GM21515 (cell line): ENCODE measurements at regions not wholly inside any gene's neighbourhood (a gene's known extent, or its start where the extent isn't known, plus 50 kb on each side); places are given as distances from the start of the nearest gene placed in this dataset.
"Not testable (repeated sequence)": the region's sequence is repeated elsewhere in the genome, so short reads cannot be mapped to it uniquely, and the experiment has no call there.

Experiments used
- ATAC-seq: cut with Tn5 transposase; IDR thresholded peaks from one replicate; pipeline ENCODE4 v1.9.1; 2021; ENCODE audit not compliant: unreplicated experiment

DNA sequence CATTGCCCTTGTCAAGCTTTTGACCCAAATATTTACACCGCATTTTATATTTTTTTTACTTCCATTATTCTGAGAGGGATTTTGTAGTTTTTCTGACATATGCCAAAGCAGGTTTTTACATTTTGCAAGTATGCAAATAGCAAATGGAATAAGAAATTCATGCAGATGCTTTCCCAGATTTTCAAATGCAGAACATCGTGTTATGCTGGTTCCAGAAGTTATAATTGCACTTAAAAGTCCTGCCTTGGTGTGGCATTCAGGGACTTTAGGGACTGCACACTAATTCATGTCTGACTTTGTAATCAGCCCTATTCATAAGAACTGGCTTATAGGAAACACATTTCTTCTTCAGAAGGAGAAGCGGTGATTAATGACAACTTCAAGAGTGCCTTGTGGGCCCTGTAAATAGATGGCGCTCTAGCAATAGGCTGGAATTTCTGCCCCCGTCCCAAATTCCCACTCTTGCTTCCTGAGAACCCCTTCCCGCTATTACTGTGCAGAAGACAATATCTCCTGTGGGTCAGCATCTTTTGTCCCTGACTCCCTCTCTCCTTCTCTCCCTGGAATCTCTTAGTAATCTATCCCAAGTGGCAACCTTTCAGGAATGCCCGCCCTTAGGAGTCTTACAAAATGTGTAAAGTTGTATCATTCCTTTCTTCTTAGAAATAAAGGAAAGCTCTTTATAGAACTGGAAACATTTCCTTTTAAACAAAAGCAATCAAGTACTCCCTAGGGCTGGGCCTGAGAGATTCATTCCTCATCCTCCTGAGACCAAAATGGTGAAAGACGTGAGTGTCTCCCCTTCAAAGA, 264.0 kb downstream of the INHBA start:
- ATAC-seq = no peak

DNA sequence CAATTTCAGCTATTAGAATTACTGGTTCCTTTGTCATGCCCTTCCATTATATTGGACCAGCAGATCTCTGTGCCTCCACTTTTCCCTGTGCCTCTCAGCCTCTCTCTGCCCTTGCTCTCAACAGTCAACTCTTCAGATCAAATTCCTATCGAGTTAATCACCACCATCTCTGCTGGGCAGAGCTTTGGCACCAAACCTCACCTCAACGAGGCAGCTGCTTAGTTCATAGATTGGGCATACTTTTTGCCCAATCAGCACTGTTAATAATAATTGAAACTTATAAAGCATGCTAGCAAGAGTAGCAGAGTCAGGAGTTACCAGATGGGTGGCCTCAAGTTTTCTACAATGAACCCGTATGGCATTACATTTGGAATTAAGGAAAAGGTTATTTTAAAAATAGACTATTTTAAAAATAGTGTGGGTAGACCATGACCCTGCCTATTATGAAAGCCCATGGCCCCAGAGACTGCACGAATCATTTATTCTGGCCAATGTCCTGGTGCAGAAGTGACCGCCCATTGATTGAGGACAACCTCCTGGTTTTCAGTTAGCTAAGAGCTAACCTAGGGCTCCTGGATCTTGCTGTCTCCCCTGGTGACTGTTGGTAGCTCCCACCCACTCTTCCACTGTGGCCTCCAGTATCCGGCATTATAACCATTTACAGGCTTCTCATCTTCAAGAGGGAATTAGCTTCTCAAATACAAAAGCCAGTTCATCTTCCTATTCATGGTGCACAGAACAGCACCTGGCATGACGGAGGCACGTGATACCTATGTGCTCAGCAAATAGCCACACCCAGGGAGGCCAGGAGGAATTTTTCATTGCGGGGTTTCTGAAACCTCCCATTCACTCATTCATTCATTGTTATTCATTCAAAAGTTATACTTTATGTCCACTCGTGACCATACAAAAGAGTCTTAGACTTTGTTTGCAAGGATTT, 265.4 kb downstream of the INHBA start:
- no peak for ATAC-seq

DNA sequence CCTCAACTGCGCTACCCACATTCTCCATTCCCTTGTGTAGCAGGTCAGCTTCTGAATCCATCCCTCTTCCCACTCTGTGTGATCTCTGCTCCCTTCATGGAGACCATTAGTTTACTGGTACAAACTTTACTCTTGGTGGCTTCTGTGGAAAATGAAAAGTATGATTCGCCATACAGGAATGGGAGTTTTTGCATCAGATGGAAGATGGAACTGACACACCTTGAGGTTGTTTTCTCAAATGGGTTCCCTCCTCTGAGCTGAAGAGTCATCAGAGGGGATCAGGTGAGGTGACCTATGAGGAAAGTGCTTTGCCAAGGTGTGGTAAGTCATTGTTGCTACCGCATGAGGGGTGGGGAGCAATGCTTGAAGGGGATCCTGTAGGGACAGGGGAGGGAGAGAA, 266.8 kb downstream of the INHBA start:
- no peak for ATAC-seq

DNA sequence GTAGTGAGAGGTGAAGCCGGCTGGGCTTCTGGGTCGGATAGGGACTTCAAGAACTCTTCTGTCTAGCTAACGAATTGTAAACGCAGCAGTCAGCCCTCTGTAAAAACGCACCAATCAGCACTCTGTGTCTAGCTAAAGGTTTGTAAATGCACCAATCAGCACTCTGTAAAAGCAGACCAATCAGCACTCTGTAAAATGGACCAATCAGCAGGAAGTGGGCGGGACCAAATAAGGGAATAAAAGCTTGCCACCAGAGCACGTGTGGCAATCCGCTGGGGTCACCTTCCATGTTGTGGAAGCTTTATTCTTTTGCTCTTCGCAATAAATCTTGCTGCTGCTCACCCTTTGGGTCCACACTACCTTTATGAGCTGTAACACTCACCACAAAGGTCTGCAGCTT, 267.9 kb downstream of the INHBA start:
- ATAC-seq = not testable (repeated sequence)

DNA sequence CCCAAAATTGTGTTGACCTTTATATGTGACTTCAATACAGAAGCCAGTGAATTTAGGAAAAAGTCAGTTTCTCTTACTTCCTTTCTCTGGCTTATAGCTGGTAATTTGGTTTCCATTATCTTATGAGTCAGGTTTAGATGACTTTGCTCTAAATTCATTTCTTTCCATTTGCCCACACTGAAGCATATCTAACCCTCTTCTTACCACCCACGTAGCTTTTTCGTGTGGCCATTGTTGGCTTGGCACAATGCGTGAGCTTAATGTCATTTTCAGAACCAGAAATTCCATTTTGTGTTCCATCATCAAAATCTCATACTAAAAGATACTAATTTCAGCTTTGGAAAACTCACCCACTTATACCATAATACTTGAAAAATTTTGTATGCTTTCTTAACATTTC, 271.2 kb downstream of the INHBA start:
- no peak for ATAC-seq

DNA sequence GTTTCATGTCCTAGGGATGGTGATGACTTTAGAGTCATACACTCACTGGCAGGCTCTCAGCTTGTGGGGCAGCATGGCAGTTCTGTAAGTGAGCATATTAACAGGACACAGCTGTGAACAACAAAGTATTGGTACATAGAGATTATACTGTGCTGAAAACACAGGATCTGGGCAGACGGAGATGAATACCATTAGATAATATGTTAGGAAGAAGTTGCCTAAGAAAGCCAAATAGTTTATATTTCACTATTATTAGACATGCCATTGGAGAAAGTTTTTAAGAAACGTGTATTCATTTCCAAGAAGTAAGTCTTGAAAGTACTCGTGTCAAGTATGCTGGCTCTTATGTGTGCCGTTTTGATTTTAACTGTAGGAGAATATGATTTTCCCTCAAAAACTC, 274.5 kb downstream of the INHBA start:
- ATAC-seq = no peak

DNA sequence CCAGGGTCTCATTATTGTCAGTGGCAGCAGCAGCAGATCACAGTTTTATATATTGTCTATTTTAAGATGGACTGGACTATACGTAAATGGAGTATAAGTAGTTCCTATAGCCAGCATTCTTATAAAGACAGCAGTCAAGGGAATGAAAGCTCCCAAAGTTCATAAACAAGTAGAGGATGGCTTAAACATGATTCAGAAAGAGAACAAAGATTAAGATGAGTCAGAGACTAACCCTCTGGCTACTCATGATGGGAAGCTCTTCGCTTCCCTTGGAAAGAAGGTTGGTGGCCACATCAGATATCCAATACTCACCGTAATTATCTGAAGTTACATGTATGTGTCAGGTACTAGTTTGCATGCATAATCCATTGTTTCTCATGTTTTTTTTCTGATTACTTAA, 277.0 kb downstream of the INHBA start:
- no peak for ATAC-seq

DNA sequence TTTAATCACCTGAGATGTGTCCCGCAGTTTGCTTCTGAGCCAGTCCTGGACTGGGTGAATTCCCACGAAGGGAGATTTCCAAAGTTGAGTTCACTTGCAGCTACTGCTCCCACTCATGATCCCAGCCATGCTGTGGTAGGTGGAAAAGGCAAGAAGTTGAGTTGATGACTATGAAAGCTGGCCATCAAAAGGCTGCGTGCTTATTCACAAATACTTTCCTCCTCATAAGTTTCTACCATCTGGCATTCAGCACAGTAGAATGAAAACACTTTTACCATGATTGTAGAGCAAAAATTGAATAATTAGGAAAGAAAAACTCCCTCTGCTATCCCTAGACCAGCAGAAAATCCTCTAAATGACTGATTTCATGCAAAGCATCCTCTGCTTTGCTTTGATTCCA, 281.8 kb downstream of the INHBA start:
- no peak for ATAC-seq

DNA sequence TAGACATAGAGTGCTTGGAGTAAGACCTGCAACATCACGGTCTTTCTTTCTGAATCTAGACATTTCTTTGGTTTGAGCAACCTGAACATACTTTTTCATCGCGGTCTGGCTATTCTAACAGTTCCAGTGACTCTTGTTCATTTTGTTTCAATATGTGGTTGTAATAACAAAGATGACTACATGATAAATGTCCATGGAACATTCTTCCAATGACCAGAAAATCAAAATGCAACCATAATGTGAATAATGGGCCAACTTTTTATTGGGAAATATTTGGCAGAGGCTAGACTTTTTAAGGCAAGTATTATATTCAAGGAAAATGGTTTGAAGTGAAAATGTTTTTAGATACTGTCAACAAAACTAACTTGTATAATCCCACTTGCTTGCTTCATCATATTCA, 282.5 kb downstream of the INHBA start:
- no peak for ATAC-seq

DNA sequence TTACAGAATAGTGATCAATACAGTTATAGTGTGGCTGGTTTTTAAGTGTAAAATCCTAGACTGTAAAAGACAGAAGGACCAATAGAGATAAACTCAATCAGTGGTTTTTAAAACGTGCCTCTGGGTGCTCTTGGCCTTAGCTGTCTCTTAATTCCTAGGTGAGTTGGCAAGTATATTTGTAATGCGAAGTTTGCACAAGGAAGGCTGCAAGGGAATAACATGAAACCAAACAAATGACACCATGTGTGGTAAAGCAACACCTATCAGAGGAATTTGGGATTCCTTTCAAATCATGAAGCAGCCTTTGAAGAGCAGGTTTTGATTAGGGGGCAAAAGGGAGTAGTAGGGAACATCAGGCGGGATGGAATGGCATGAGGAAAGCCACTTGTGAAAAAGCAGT, 284.6 kb downstream of the INHBA start:
- ATAC-seq = no peak

DNA sequence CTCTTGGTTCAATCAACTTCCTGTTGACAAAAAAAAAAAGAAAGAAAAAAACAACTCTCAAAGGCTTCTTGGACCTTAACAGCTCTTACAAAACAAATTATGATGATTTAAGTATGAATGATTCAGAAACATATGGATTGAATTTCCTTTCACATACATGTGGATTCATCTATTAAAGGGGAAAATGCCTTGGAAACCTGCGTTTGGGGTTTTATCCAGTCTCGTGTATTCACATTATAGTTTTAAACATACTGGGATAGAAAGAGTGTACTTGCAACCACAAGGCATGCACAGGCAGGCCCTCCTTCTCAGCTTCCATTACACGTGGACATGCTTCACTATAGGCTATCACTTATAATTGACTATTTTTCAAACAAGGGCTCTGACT, 286.7 kb downstream of the INHBA start:
- ATAC-seq = no peak

DNA sequence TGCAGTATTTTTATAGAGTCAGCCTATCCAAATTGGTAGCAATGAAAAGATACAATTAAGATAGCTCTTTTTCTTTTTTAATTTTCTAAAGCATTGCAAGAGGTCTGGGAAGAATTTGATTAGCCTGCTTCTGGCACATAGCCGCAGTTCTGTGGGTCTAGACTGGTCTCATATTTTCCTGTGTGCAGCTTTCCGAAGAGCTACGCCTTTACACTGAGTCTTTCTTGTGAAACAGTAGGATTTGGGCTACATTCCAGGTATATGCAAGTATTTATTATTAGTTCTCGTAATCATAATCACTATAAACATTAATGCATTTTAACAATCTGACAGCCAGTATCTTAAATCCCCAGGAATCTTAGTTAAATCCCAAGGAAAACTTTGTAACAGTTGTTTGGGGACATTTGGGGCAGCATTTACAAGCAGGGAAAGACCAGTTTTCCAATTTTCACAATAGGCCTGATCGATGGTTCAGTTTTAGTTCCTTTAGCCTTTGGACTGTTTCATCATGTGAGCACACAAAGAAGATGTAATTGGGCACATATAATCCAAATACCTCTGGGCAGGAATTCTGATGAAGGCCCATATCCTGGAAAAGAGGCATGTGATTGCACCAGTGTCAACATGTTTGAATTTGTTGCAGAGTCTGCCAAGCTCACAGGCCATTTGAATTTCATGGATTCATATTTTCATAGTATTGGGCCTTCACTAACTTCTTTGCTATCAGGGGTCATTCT, 287.3 kb downstream of the INHBA start:
- no peak for ATAC-seq

DNA sequence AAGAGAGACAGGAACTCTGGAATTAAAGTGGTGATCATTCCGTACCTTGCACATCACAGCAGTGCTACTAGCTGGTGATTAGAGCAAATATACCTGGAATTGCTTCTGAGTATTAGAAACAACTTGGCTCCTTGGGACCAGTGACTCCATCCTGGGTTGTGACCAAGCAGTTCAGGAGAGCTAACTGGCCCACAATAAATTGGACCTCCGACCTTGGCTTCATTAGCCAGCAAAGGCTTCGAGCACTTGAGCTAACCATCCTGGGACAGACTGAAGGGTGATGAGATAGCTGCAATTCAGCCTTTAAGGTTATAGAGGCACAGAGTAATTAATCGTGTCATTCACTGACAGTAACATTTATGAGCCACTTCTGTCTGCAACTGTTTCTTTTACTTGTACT, 287.8 kb downstream of the INHBA start:
- no peak for ATAC-seq

DNA sequence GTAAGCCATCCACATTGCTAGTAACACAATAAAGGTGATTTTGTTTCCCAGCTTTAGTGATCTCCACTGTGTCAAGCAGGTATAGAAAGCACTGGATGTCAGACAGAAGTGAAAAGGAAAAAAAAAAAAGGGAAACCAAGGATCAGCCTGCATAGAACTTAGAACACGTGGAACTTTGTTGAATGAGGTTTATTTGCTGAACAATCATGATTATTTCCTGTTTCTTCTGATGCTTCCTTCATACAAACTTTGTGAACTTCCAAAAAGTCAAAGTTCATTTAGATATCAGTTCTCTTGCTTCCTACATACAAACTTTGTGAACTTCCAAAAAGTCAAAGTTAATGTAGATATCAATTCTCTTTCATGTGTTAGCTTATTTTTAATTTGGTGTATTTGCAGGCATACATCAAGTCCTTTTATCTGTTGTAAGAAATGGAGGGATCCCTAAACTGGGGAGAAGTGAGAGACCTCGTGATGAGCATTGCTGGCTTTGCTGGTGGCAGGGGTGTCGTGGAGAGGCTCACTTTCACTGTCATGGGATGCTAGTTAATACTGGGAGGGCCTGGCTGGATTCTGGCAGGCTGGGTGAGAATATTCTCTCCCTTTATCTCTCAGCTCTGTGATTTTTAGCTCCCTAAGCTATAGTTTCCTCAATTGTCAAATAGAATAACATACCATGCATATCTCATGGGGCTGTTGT, 298.4 kb downstream of the INHBA start:
- no peak for ATAC-seq

DNA sequence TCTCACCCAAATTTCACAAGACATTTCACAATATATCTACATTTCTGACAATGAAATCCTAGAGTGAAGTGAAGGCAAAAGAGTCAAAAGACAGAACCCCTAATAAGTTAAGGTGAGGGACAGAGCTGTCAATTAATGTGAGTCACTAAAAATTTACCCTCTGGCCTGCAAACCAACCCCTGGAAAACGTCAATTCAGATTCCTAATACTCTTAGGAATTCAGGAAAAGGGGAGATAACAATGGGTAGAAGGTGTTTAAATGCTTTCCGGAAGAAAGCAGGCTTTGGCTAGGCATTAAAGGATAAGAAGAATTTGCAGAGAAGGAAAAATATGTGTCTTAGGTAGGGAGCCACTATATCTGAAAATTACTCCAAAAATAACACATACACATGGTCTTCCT, 299.6 kb downstream of the INHBA start:
- no peak for ATAC-seq

DNA sequence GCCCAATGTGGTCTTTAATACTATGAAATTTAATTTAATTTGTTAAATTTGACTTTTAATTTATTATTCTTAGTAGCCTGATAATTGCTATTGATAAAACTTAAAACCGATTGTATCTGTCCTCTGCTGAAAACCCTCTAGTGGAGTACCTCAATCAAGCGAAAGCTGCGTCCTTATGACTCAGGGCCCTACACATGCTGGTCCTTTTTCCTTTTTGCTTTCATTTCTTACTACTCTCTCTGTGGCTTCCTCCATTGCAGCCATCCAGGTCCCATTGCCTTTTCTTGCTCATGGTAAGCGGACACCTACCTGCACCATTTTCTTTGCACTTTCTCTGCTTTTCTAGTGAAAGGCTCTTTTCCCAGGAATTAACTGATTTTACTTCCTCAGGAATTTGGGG, 301.1 kb downstream of the INHBA start:
- ATAC-seq = no peak

DNA sequence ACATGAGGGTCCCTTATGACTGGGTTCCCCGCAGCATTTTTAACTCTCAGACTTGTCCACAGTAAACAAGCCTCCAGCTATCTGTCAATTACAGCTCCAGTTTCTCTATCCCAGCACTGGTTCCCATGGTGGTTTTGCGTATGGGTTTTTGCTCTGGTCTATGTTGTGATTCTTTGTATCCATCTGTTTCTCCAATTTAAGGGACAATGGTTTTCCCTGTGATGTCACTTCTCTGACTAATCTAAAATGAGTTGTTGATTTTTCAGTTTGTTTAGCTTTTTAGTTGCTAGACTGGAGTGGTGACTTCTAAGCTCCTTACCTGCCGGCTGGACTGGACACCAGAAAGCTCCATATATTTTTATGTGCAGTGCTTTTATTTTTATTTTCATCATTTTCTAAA, 303.7 kb downstream of the INHBA start:
- no peak for ATAC-seq

DNA sequence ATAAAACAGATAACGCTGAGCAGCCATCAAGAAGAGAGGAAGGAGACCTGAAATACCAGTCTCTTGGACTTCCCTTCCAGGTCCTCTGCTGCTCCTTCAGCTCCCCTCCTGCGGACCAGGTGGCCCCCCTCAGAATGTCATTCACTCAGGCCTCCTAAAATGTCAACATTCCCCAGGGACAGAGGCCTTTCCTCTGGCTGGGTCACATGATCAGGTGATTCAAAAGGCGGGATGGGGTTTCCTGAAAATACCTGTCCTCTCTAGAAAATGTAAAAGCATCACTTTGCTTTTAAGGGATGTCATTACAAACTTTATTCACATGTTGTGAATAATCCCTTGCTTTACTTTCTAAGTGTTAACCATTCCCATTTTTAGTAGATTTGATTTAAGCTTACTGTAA, 311.1 kb downstream of the INHBA start:
- ATAC-seq = no peak

DNA sequence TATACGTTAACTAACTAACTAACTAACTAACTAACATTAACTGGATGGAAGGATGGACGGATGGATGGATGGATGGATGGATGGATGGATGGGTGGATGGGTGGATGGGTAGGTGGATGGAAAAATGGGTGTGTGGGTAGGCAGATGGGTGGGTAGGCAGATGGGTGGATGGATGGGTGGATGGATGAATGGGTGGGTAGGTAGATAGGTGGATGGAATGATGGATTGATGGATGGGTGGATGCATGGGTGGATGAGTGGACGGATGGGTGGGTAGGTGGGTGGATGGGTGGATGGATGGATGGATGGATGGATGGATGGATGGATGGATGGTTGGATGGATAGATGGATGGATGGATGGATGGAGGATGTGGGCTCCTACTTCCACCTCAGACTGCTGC, 314.0 kb downstream of the INHBA start:
- ATAC-seq = not testable (repeated sequence)

DNA sequence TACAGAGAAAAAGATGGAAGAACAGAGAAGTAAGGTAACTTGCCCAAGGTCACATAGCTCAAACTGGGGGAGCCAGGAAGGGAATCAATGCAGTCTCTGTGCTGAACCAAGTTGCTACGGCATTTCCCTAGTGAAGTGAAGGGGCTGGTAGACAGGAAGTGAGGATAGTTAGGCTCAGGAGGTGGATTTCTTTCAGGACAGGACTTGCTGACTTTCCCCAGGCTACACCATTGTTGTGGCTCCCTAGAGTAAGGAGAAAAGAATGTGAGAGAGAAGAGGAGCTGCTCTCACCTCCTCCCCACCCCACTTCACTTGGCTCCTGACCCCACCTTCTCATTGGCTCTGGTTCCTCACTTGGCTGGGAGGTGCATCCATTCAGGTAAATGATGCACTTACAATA, 316.9 kb downstream of the INHBA start:
- ATAC-seq = no peak

DNA sequence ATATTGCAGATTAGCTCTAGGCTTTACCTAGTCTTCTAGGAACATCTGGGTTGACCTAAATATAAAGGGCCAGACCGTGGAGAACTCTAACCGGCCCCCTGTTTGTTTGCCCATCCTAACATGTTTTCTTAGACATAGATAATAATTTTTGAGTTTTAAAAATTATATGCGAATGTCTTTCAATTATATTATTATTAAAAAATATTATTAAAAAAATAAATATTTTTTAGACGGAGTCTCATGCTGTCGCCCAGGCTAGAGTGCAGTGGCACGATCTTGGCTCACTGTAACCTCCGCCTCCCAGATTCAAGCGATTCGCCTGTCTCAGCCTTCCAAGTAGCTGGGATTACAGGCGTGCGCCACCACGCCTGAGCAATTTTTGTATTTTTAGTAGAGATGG, 318.5 kb downstream of the INHBA start:
- ATAC-seq = no peak
